DOHH2 (cell line): ENCODE measurements at regions not wholly inside any gene's neighbourhood (a gene's known extent, or its start where the extent isn't known, plus 50 kb on each side); places are given as distances from the start of the nearest gene placed in this dataset.
"Not testable (repeated sequence)": the region's sequence is repeated elsewhere in the genome, so short reads cannot be mapped to it uniquely, and the experiment has no call there.

ENCODE experiments used
- H3F3A ChIP-seq: fragments of 200-600 bp; sonication (generic), shearing (Covaris generic); 2 replicates; pipeline ENCODE4 v1.6.0; 2016; ENCODE audit warnings: antibody characterized with exemption, mild to moderate bottlenecking; ENCODE audit not compliant: control insufficient read depth, insufficient read depth
- H3K27ac ChIP-seq: fragments of 200-600 bp; sonication (generic); 2 replicates; pipeline ENCODE4 v1.5.1; 2014; ENCODE audit warnings: low read depth, mild to moderate bottlenecking, low read length, moderate library complexity
- H3K27me3 ChIP-seq: fragments of 200-600 bp; sonication (generic); 2 replicates; pipeline ENCODE4 v1.6.1; 2014; ENCODE audit warnings: mild to moderate bottlenecking, low read length, mixed read lengths; ENCODE audit not compliant: control insufficient read depth
- H3K36me3 ChIP-seq: fragments of 200-600 bp; sonication (generic); 2 replicates; pipeline ENCODE4 v1.6.1; 2014; ENCODE audit warnings: mild to moderate bottlenecking, low read length, moderate library complexity, mixed read lengths; ENCODE audit not compliant: control insufficient read depth
- H3K4me1 ChIP-seq: fragments of 200-600 bp; sonication (generic); 2 replicates; pipeline ENCODE4 v1.6.1; 2014; ENCODE audit warnings: mild to moderate bottlenecking, low read length, mixed read lengths; ENCODE audit not compliant: control insufficient read depth
- H3K4me2 ChIP-seq: fragments of 200-600 bp; sonication (generic); 2 replicates; pipeline ENCODE4 v1.6.0; 2014; ENCODE audit warnings: mild to moderate bottlenecking, low read length, moderate library complexity
- H3K4me3 ChIP-seq: fragments of 200-600 bp; sonication (generic); 2 replicates; pipeline ENCODE4 v1.5.1; 2014; ENCODE audit warnings: mild to moderate bottlenecking, low read length, mixed read lengths
- H3K79me2 ChIP-seq: fragments of 200-600 bp; sonication (generic); 2 replicates; pipeline ENCODE4 v1.6.1; 2014; ENCODE audit warnings: mild to moderate bottlenecking, low read length, mixed read lengths; ENCODE audit not compliant: control insufficient read depth
- H3K9me2 ChIP-seq: fragments of 200-600 bp; sonication (generic); replicated peaks from 2 replicates; pipeline ENCODE4 v1.6.1; 2014; ENCODE audit warnings: mild to moderate bottlenecking, low read length, mixed read lengths; ENCODE audit not compliant: control insufficient read depth
- H3K9me3 ChIP-seq: fragments of 200-600 bp; sonication (generic); 2 replicates; pipeline ENCODE4 v1.6.1; 2014; ENCODE audit warnings: antibody characterized with exemption, low read length, mixed read lengths; ENCODE audit not compliant: control insufficient read depth, insufficient read depth
- H4K20me1 ChIP-seq: fragments of 200-600 bp; sonication (generic); 2 replicates; pipeline ENCODE4 v1.6.0; 2014; ENCODE audit warnings: low read depth, mild to moderate bottlenecking, antibody characterized with exemption, low read length, moderate library complexity; ENCODE audit not compliant: control insufficient read depth, insufficient read depth
- CTCF ChIP-seq: fragments of 200-600 bp; sonication (generic); IDR thresholded peaks from one replicate; pipeline ENCODE4 v1.5.1; 2014; ENCODE audit warnings: antibody characterized with exemption, mild to moderate bottlenecking, low read depth, low read length; ENCODE audit not compliant: poor library complexity, severe bottlenecking
- EZH2phosphoT487 ChIP-seq: fragments of 200-600 bp; sonication (generic); IDR thresholded peaks from 2 replicates; pipeline ENCODE4 v1.6.1; 2017; ENCODE audit warnings: borderline replicate concordance, mild to moderate bottlenecking, antibody characterized with exemption, low read length, moderate library complexity, mixed read lengths

GRCh38 chr13:81350056-81350455 lies 1009.1 kb upstream of the SPRY2 start:
- TF ChIP-seq EZH2phosphoT487, result no peak
- TF ChIP-seq CTCF, result no peak
- Histone ChIP-seq H3K27ac (no peak overlapping the region), H3K79me2 (no peaks in the 10 kb centered on the region), H3K27me3 (no peaks in the 10 kb centered on the region), H3K9me3 (no peaks in the 10 kb centered on the region), H3K4me2 (no peak overlapping the region), H3K9me2 (no peaks in the 10 kb centered on the region), H3K4me3 (no peak overlapping the region), H3K36me3 (no peaks in the 10 kb centered on the region), H3K4me1 (no peaks in the 10 kb centered on the region), H4K20me1 (no peaks in the 10 kb centered on the region), H3F3A (no peaks in the 10 kb centered on the region)

GRCh38 chr13:81340118-81341069 lies 999.5 kb upstream of the SPRY2 start:
- H3K9me3 ChIP-seq, H3K79me2 ChIP-seq, H3K9me2 ChIP-seq, H3K4me1 ChIP-seq, H3K4me2 ChIP-seq, H4K20me1 ChIP-seq, H3K36me3 ChIP-seq, H3F3A ChIP-seq, H3K4me3 ChIP-seq, H3K27ac ChIP-seq, H3K27me3 ChIP-seq: not testable (repeated sequence)

- not testable (repeated sequence) for H3K4me1 ChIP-seq, H3K27ac ChIP-seq, H4K20me1 ChIP-seq, H3K9me2 ChIP-seq, H3K27me3 ChIP-seq, H3K36me3 ChIP-seq, H3K4me3 ChIP-seq, H3K9me3 ChIP-seq, H3K79me2 ChIP-seq, H3K4me2 ChIP-seq, H3F3A ChIP-seq
Observed at GRCh38 chr13:81339666-81340065, 998.7 kb upstream of the SPRY2 start.

- Histone ChIP-seq H3K36me3 (no peaks in the 10 kb centered on the region), H3K9me2 (no peaks in the 10 kb centered on the region), H3K79me2 (no peaks in the 10 kb centered on the region), H3K4me2 (no peak overlapping the region), H3K4me1 (no peaks in the 10 kb centered on the region), H3K9me3 (peaks cover 5% of the 10 kb centered on the region; the same call in 1 of the 2 replicates), H4K20me1 (no peaks in the 10 kb centered on the region), H3K4me3 (no peak overlapping the region), H3K27me3 (no peaks in the 10 kb centered on the region), H3K27ac (no peak overlapping the region), H3F3A (no peaks in the 10 kb centered on the region)
- no peak for TF ChIP-seq EZH2phosphoT487
- no peak for TF ChIP-seq CTCF
Observed at GRCh38 chr13:81334481-81334880, 993.6 kb upstream of the SPRY2 start.
